GM12891 (cell line): ENCODE measurements at regions not wholly inside any gene's neighbourhood (a gene's known extent, or its start where the extent isn't known, plus 50 kb on each side); places are given as distances from the start of the nearest gene placed in this dataset.

Experiments
- DNase-seq: peaks from one replicate; pipeline ENCODE4 v3.0.0; 2011; ENCODE audit warnings: low spot score; ENCODE audit not compliant: insufficient read length
- FAIRE-seq: peaks from 2 replicates; lab custom pipeline; 2011; peaks lifted over from hg19 to GRCh38; lab: Jason Lieb, UNC
- PAX5 ChIP-seq: IDR thresholded peaks from 2 replicates; pipeline ENCODE4 v1.6.1; 2011; ENCODE audit warnings: low read length, moderate library complexity, mild to moderate bottlenecking; ENCODE audit not compliant: insufficient read depth, severe bottlenecking
- POLR2A ChIP-seq: IDR thresholded peaks from 2 replicates; pipeline ENCODE4 v1.6.1; 2011; ENCODE audit warnings: low read depth, low read length, control low read depth
- POLR2AphosphoS5 ChIP-seq: IDR thresholded peaks from 2 replicates; pipeline ENCODE4 v1.6.1; 2011; ENCODE audit warnings: low read depth, low read length, control low read depth
- POU2F2 ChIP-seq: IDR thresholded peaks from 2 replicates; pipeline ENCODE4 v1.6.1; 2011; ENCODE audit warnings: low read depth, mild to moderate bottlenecking, control low read depth, low read length, moderate library complexity
- SPI1 ChIP-seq: IDR thresholded peaks from 2 replicates; pipeline ENCODE4 v1.6.1; 2011; ENCODE audit warnings: low read depth, low read length, control low read depth
- TAF1 ChIP-seq: IDR thresholded peaks from 2 replicates; pipeline ENCODE4 v1.6.1; 2011; ENCODE audit warnings: low read depth, low read length, control low read depth

DNA sequence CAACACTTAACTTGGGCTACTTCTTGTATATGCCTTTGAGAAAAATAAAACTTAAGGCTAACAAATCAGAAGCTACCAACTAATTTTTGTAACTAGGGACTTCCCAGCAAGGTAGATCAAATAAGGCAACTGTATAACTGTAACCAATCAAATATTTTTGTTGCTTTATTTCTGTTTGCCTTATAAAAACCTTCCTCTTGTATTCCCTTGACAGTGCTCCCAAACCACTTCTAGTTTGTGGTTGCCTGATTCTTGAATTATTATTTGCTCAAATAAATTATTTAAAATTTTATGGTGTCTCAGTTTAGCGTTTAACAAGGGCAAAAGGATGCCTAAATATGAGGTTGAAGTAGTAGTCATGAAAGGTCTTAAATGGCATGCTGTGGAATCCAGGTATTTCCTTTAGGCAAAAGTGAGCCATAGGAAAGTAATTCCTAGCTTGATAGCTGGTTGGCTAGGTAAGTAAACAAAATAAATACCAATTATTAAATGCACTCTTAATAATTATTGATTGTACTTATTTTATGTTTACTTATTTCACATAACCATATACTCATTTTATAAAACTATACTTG is 632.6 kb downstream of the RPL10L start:
- no peak for DNase-seq
- FAIRE-seq: no peak
- TF ChIP-seq POLR2AphosphoS5 (no peak), POLR2A (no peak), POU2F2 (no peak), PAX5 (no peak), SPI1 (no peak), TAF1 (no peak)

DNA sequence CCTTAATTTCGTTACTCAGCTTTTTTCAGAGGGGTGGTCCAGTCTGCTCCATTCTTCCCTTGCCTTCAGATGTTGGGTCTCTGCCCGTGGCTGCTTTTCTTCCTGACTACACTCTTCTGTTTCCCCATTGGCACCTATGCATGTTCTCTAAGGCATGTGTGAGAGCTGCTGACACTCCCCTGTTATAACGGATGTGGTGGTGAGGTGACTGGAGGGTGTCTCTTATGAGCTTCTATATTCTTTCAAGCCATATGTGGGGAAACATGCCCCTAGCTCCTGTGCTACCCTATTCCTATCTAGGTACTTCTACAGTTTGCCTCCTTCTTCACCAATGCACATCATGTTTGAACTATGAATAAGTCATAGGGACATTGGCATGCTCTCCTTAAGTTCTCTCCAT is 643.2 kb downstream of the RPL10L start:
- DNase-seq (no peak), FAIRE-seq (no peak)
- TF ChIP-seq POLR2A: no peak

GRCh38 chr14:45998554-45998953 is 653.0 kb downstream of the RPL10L start:
- FAIRE-seq: no peak
- TF ChIP-seq POLR2AphosphoS5 (no peak), SPI1 (no peak), POLR2A (no peak), PAX5 (no peak), TAF1 (no peak), POU2F2 (no peak)
- DNase-seq: no peak

DNA sequence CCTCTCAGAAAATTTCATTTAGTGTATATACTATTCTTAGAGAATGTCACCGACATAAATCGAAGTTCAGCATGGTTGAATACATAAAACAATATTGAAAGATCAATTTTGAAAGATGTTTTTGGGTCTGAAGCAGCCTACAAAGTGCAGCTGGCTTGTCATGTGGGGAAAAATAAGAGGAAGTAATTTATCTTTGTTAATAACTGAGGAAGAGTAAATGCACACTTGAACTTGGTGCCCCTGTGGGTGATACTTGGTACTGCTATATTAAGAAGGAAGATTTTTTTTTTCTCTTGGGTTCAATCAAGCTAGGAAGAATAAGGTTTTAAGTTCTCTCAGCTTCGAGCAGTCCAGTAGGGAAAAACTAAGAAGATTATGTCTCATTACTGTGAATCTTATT is 661.3 kb downstream of the RPL10L start:
- FAIRE-seq: no peak
- no peak for DNase-seq
- TF ChIP-seq POU2F2: no peak
- TF ChIP-seq SPI1: no peak
- no peak for TF ChIP-seq PAX5
- TF ChIP-seq TAF1: no peak
- TF ChIP-seq POLR2A: no peak
- TF ChIP-seq POLR2AphosphoS5: no peak

GRCh38 chr14:45976001-45976400 is 675.6 kb downstream of the RPL10L start:
- DNase-seq: no peak
- FAIRE-seq: no peak

GRCh38 chr14:45972416-45972815 is 679.2 kb downstream of the RPL10L start:
- FAIRE-seq (no peak), DNase-seq (no peak)
- TF ChIP-seq POLR2AphosphoS5 (no peak), SPI1 (no peak), POLR2A (no peak), TAF1 (no peak), PAX5 (no peak)

More at GRCh38 chr14:45976001-45976400, 675.6 kb downstream of the RPL10L start:
- TF ChIP-seq POLR2AphosphoS5: no peak
- TF ChIP-seq POLR2A: no peak
- no peak for TF ChIP-seq POU2F2
- no peak for TF ChIP-seq PAX5
- no peak for TF ChIP-seq SPI1
- TF ChIP-seq TAF1: no peak

DNA sequence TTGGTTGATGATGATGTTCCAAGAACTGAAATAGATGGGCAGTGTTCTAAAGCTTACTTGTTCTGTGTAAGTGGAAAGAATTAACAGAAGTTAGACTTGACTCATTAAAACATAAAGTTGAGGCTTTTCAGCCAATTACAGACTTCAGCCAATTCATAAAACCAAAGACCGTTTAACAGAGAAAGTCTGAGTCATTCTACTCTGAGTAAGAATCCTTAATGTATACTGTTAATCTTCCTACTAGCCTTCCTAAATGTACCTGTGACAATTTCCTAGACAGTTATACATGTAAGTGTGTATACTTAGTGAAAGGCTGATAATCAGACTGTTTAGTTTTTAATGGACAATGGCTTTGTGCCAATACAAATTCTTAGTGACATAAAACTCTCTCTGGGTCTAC is 681.0 kb downstream of the RPL10L start:
- TF ChIP-seq SPI1: no peak
- TF ChIP-seq POLR2A: no peak
- no peak for TF ChIP-seq POLR2AphosphoS5
- TF ChIP-seq POU2F2: no peak
- TF ChIP-seq TAF1: no peak
- TF ChIP-seq PAX5: no peak
- FAIRE-seq: no peak
- DNase-seq: no peak

- TF ChIP-seq TAF1 (no peak), SPI1 (peak; percentile 60)
- DNase-seq (no peak), FAIRE-seq (no peak)
Measured at GRCh38 chr14:45968037-45968436, 683.5 kb downstream of the RPL10L start.

DNA sequence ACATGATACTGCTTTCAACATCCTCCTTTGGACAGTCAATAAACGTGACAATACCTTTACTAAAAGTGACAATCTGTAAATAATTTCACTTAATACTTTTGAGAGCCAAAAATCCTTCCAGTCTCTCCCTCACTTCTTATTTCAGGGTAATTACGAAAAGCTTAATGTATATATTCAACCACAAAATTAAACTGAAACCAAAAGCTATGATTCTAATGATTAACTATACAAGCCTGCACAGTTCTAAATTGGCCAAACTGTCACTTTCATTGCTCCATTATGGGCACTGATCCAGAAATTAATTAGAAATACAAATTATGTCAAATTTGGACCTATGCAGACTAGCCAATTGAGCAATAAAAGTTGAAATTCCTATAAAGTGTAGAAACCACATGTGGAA is 696.5 kb upstream of the MIS18BP1 start:
- DNase-seq (no peak), FAIRE-seq (no peak)
- TF ChIP-seq POLR2AphosphoS5 (no peak), PAX5 (no peak)

DNA sequence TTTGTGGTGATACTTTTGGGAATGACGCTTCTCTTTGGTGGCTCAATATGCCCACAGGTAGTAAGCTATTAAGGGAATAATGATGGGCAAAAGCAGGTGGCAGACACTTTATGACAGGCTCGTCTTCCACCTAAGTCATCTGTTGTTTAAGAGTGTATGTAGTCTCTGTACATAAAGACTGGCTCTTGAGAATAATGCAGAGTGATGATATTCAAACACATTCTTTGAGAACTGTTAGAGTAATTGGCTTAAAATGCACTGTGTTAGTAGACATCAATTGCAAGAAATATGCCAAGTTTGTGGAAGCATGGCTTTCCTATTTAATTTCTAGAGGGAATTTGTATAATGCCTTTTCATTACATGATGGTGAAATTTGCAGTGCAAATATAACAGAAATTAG is 694.8 kb upstream of the MIS18BP1 start:
- FAIRE-seq (no peak), DNase-seq (no peak)
- TF ChIP-seq SPI1 (no peak), TAF1 (no peak), POLR2AphosphoS5 (no peak), PAX5 (no peak), POLR2A (no peak), POU2F2 (no peak)

GRCh38 chr14:45946251-45946650 is 693.2 kb upstream of the MIS18BP1 start:
- DNase-seq (no peak), FAIRE-seq (no peak)
- TF ChIP-seq PAX5 (no peak), POU2F2 (no peak), TAF1 (no peak), POLR2A (no peak), SPI1 (no peak), POLR2AphosphoS5 (no peak)
